ENCODE measurements at regions not wholly inside any gene's neighbourhood (a gene's known extent, or its start where the extent isn't known, plus 50 kb on each side); places are given as distances from the start of the nearest gene placed in this dataset.

DNA sequence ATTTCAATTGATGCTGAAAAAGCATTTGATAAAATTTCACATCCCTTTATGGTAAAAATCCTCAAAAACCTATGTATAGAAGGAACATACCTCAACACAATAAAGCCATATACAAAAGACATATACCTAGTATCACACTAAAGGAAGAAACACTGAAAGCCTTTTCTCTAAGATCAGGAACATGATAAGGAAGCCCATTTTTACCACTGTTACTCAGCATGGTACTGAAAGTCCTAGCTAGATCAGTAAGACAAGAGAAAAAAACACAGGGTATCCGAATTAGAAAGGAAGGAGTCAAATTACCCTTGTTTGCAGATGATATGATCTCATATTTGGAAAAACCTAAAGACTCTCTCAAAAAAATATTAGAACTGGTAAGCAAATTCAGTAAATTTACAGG, 350.2 kb upstream of the PDE4D start:
- H3K27me3 ChIP-seq (ENCODE audit: control insufficient read depth, insufficient read depth, low read length), result no peaks in the 10 kb centered on the region
- WGBS (ENCODE audit: insufficient coverage), result no CpG with 5 or more reads among the region's 1 CpG
- no peak overlapping the region for H3K4me3 ChIP-seq (ENCODE audit: low read depth, low read length)
- no peak overlapping the region for H3K27ac ChIP-seq (ENCODE audit: low read depth, low read length)
- no peaks in the 10 kb centered on the region for H3K4me1 ChIP-seq (ENCODE audit: control insufficient read depth, insufficient read depth, low read length)
- H3K36me3 ChIP-seq (ENCODE audit: control insufficient read depth, insufficient read depth, low read length), result no peaks in the 10 kb centered on the region
- peaks cover 5% of the 10 kb centered on the region for H3K9me3 ChIP-seq (ENCODE audit: control insufficient read depth, insufficient read depth, low read length)
- no peak for DNase-seq (ENCODE audit: low read depth in 4 of 6, low spot score in 6 of 6)

DNA sequence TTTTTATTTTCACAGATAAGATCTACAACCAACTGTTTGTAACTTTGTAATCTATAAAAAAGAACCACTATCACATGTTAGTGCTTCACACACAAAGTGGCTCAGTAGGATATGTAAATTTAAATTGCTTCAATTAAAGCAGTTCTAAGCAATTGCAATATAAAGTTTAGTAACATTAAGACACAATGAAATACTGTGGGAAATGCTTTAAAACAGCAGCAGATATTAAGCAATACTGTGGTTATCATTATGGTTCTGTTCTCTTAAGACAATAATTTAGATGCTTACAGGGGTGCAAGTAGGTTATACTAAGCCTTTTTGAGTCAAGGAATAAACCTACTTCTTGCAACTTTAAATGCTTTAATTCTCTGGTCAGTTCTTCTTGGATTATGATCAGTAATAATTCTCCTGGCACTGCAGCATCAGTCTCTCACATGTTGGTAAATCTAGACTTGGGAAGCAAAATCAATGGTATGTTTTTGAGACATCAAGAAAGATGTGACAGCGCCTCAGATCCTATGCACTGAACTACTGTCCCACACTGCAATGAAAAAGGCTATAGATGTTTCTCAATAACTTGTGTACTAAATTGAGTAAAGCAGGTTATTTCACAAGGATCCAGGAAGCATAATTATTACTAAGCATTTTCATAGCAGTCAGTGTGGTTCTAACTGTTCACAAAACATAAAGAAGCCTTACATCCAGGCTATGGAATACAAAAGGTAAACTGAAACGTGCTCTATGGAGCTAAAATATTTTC, 338.7 kb upstream of the PDE4D start:
- no peaks in the 10 kb centered on the region for H3K27me3 ChIP-seq (ENCODE audit: control insufficient read depth, insufficient read depth, low read length)
- H3K9me3 ChIP-seq (ENCODE audit: control insufficient read depth, insufficient read depth, low read length), result no peaks in the 10 kb centered on the region
- H3K36me3 ChIP-seq (ENCODE audit: control insufficient read depth, insufficient read depth, low read length), result no peaks in the 10 kb centered on the region
- no peaks in the 10 kb centered on the region for H3K4me1 ChIP-seq (ENCODE audit: control insufficient read depth, insufficient read depth, low read length)
- DNase-seq (ENCODE audit: low read depth in 4 of 6, low spot score in 6 of 6), result peak in 1 of 6 donors; percentile 67
- H3K4me3 ChIP-seq (ENCODE audit: low read depth, low read length), result no peak overlapping the region
- WGBS (ENCODE audit: insufficient coverage), result no CpG with 5 or more reads among the region's 2 CpGs
- no peak overlapping the region for H3K27ac ChIP-seq (ENCODE audit: low read depth, low read length)

- WGBS (ENCODE audit: insufficient coverage), result no CpG with 5 or more reads among the region's 1 CpG
These were observed 336.9 kb upstream of the PDE4D start for GRCh38 chr5:60230456-60230855.

GRCh38 chr5:60229691-60230185, 336.2 kb upstream of the PDE4D start:
- peak in 1 of 6 donors; percentile 27 for DNase-seq (ENCODE audit: low read depth in 4 of 6, low spot score in 6 of 6)
- Histone ChIP-seq H3K4me3 (ENCODE audit: low read depth, low read length) (no peak overlapping the region), H3K36me3 (ENCODE audit: control insufficient read depth, insufficient read depth, low read length) (no peaks in the 10 kb centered on the region)

More at GRCh38 chr5:60230456-60230855, 336.9 kb upstream of the PDE4D start:
- H3K27me3 ChIP-seq (ENCODE audit: control insufficient read depth, insufficient read depth, low read length), result no peaks in the 10 kb centered on the region
- no peak overlapping the region for H3K4me3 ChIP-seq (ENCODE audit: low read depth, low read length)
- no peak for DNase-seq (ENCODE audit: low read depth in 4 of 6, low spot score in 6 of 6)
- H3K4me1 ChIP-seq (ENCODE audit: control insufficient read depth, insufficient read depth, low read length), result no peaks in the 10 kb centered on the region
- no peaks in the 10 kb centered on the region for H3K9me3 ChIP-seq (ENCODE audit: control insufficient read depth, insufficient read depth, low read length)
- no peak overlapping the region for H3K27ac ChIP-seq (ENCODE audit: low read depth, low read length)
- no peaks in the 10 kb centered on the region for H3K36me3 ChIP-seq (ENCODE audit: control insufficient read depth, insufficient read depth, low read length)

GRCh38 chr5:60228676-60229075, 335.1 kb upstream of the PDE4D start:
- H3K4me1 ChIP-seq (ENCODE audit: control insufficient read depth, insufficient read depth, low read length), result no peaks in the 10 kb centered on the region
- H3K9me3 ChIP-seq (ENCODE audit: control insufficient read depth, insufficient read depth, low read length), result no peaks in the 10 kb centered on the region
- no peaks in the 10 kb centered on the region for H3K36me3 ChIP-seq (ENCODE audit: control insufficient read depth, insufficient read depth, low read length)
- H3K27ac ChIP-seq (ENCODE audit: low read depth, low read length), result no peak overlapping the region
- no peak overlapping the region for H3K4me3 ChIP-seq (ENCODE audit: low read depth, low read length)
- WGBS (ENCODE audit: insufficient coverage), result no CpG with 5 or more reads among the region's 3 CpGs
- no peak for DNase-seq (ENCODE audit: low read depth in 4 of 6, low spot score in 6 of 6)
- H3K27me3 ChIP-seq (ENCODE audit: control insufficient read depth, insufficient read depth, low read length), result no peaks in the 10 kb centered on the region

More at GRCh38 chr5:60229691-60230185, 336.2 kb upstream of the PDE4D start:
- H3K4me1 ChIP-seq (ENCODE audit: control insufficient read depth, insufficient read depth, low read length), result no peaks in the 10 kb centered on the region
- H3K27ac ChIP-seq (ENCODE audit: low read depth, low read length), result no peak overlapping the region
- H3K9me3 ChIP-seq (ENCODE audit: control insufficient read depth, insufficient read depth, low read length), result no peaks in the 10 kb centered on the region
- H3K27me3 ChIP-seq (ENCODE audit: control insufficient read depth, insufficient read depth, low read length), result no peaks in the 10 kb centered on the region

DNA sequence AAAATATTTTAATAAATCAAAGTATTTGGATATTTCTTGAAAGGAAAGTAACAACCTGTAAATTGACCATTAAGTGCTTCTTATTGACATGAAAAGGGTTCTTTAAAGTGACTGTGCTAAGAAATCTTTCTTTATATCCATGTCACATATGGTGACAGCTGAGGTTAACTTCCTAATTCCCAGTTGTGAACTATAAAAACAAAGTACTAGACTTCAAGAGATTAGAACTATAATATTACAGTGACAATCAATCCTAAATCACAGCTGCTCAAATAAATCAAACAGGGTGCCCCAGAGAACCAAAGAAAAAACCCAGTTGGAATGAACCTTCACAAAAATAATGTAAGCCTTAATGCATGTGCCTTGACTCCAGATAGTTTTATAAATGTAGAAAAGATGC, 332.6 kb upstream of the PDE4D start:
- no peaks in the 10 kb centered on the region for H3K9me3 ChIP-seq (ENCODE audit: control insufficient read depth, insufficient read depth, low read length)
- H3K4me1 ChIP-seq (ENCODE audit: control insufficient read depth, insufficient read depth, low read length), result no peaks in the 10 kb centered on the region
- no peaks in the 10 kb centered on the region for H3K36me3 ChIP-seq (ENCODE audit: control insufficient read depth, insufficient read depth, low read length)
- H3K4me3 ChIP-seq (ENCODE audit: low read depth, low read length), result no peak overlapping the region
- H3K27ac ChIP-seq (ENCODE audit: low read depth, low read length), result no peak overlapping the region
- no peaks in the 10 kb centered on the region for H3K27me3 ChIP-seq (ENCODE audit: control insufficient read depth, insufficient read depth, low read length)
- DNase-seq (ENCODE audit: low read depth in 4 of 6, low spot score in 6 of 6), result no peak

GRCh38 chr5:60223342-60223741, 329.8 kb upstream of the PDE4D start:
- no peaks in the 10 kb centered on the region for H3K9me3 ChIP-seq (ENCODE audit: control insufficient read depth, insufficient read depth, low read length)
- H3K4me3 ChIP-seq (ENCODE audit: low read depth, low read length), result no peak overlapping the region
- H3K27ac ChIP-seq (ENCODE audit: low read depth, low read length), result no peak overlapping the region
- WGBS (ENCODE audit: insufficient coverage), result no CpG with 5 or more reads among the region's 3 CpGs
- H3K36me3 ChIP-seq (ENCODE audit: control insufficient read depth, insufficient read depth, low read length), result no peaks in the 10 kb centered on the region
- no peaks in the 10 kb centered on the region for H3K4me1 ChIP-seq (ENCODE audit: control insufficient read depth, insufficient read depth, low read length)
- H3K27me3 ChIP-seq (ENCODE audit: control insufficient read depth, insufficient read depth, low read length), result no peaks in the 10 kb centered on the region
- no peak for DNase-seq (ENCODE audit: low read depth in 4 of 6, low spot score in 6 of 6)

GRCh38 chr5:60219921-60220320, 326.4 kb upstream of the PDE4D start:
- WGBS (ENCODE audit: insufficient coverage), result no CpG with 5 or more reads among the region's 1 CpG

GRCh38 chr5:60210810-60211209, 317.3 kb upstream of the PDE4D start:
- H3K9me3 ChIP-seq (ENCODE audit: control insufficient read depth, insufficient read depth, low read length), result no peaks in the 10 kb centered on the region
- H3K4me3 ChIP-seq (ENCODE audit: low read depth, low read length), result no peak overlapping the region
- WGBS (ENCODE audit: insufficient coverage), result 64% methylated on average over 13 of the region's 17 CpGs
- H3K27ac ChIP-seq (ENCODE audit: low read depth, low read length), result no peak overlapping the region
- no peaks in the 10 kb centered on the region for H3K4me1 ChIP-seq (ENCODE audit: control insufficient read depth, insufficient read depth, low read length)
- DNase-seq (ENCODE audit: low read depth in 4 of 6, low spot score in 6 of 6), result no peak
- H3K27me3 ChIP-seq (ENCODE audit: control insufficient read depth, insufficient read depth, low read length), result no peaks in the 10 kb centered on the region
- H3K36me3 ChIP-seq (ENCODE audit: control insufficient read depth, insufficient read depth, low read length), result no peaks in the 10 kb centered on the region

More at GRCh38 chr5:60219921-60220320, 326.4 kb upstream of the PDE4D start:
- H3K9me3 ChIP-seq (ENCODE audit: control insufficient read depth, insufficient read depth, low read length), result no peaks in the 10 kb centered on the region
- no peak overlapping the region for H3K4me3 ChIP-seq (ENCODE audit: low read depth, low read length)
- no peak for DNase-seq (ENCODE audit: low read depth in 4 of 6, low spot score in 6 of 6)
- H3K36me3 ChIP-seq (ENCODE audit: control insufficient read depth, insufficient read depth, low read length), result no peaks in the 10 kb centered on the region
- no peaks in the 10 kb centered on the region for H3K27me3 ChIP-seq (ENCODE audit: control insufficient read depth, insufficient read depth, low read length)
- H3K27ac ChIP-seq (ENCODE audit: low read depth, low read length), result no peak overlapping the region
- H3K4me1 ChIP-seq (ENCODE audit: control insufficient read depth, insufficient read depth, low read length), result no peaks in the 10 kb centered on the region

- peak in 1 of 6 donors; percentile 34 for DNase-seq (ENCODE audit: low read depth in 4 of 6, low spot score in 6 of 6)
- no peaks in the 10 kb centered on the region for H3K36me3 ChIP-seq (ENCODE audit: control insufficient read depth, insufficient read depth, low read length)
- no peak overlapping the region for H3K27ac ChIP-seq (ENCODE audit: low read depth, low read length)
- H3K4me1 ChIP-seq (ENCODE audit: control insufficient read depth, insufficient read depth, low read length), result no peaks in the 10 kb centered on the region
- no peaks in the 10 kb centered on the region for H3K27me3 ChIP-seq (ENCODE audit: control insufficient read depth, insufficient read depth, low read length)
- WGBS (ENCODE audit: insufficient coverage), result 57% methylated on average over 2 of the region's 5 CpGs
- no peaks in the 10 kb centered on the region for H3K9me3 ChIP-seq (ENCODE audit: control insufficient read depth, insufficient read depth, low read length)
- no peak overlapping the region for H3K4me3 ChIP-seq (ENCODE audit: low read depth, low read length)
These were observed 315.8 kb upstream of the PDE4D start for GRCh38 chr5:60209146-60209840.
